Stimulated activated CD8-positive, alpha-beta memory T cell treated with anti-CD3 and anti-CD28 coated beads, Interleukin-7, amount 100 ng/mL, for 48 hours (primary cell): ENCODE measurements at regions not wholly inside any gene's neighbourhood (a gene's known extent, or its start where the extent isn't known, plus 50 kb on each side); places are given as distances from the start of the nearest gene placed in this dataset.
A peak's percentile ranks its signal among the peaks of the same experiment; 100 is the strongest.

Source experiments
- DNase-seq, 2 donors: peaks; one replicate each; pipeline ENCODE4 v3.0.0-alpha.2; 2020; ENCODE audit warnings: low read depth in 1 of 2; ENCODE audit errors: extremely low read depth in 1 of 2

DNA sequence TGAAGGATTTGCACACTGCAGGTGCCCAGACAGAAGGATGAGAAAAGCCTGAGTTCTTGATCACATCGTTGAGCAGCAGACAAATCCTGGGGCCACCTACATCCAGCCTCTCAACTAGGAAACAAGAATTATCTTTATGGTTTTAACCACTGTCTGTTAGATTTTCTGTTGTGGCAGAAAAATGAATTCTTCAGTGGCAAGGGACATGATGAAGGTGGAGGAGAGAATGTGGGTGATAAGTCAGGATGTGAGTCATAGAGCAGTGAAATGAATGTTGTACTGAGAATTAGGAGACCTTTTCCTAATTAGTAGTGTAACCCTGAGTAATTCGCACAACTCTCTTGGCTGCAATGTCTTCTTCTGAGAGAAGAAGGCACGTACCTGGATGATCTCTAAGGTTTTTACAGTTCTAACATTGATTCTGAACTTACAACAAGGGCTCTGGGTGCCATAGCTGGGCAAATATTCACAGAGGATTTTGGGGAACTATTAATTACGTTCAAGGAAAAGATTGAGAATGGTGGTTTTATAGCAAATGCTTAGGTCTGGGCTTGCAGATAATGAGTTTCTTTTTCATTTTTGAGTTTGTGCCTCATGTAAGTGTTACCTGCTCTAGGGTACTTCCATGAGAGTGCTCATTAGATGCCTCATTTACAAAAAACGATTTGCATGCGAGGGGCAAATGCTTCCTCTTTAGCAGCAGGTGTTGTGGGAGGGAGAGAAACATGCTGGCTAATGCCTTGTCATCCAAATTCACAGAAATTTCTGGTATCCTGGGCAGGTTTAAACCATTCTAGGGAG is 111.0 kb upstream of the KL start:
- peak in 1 of 2 donors; percentile 20 for DNase-seq

DNA sequence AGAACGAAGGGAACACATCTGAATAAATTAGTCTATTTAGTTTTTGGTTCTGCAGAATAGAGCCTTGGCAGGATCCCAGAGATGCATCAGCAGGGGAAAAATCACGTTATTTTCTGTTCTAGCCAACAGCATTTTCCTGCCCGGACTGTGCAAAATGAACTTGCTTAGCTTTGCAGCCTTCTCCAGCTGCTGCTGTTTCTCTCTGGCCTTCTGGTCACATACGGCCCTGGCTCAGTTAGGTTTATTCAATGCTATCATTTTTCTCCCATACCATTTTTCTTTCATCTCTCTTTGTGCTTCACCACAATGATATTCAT is 110.4 kb upstream of the KL start:
- DNase-seq = no peak

DNA sequence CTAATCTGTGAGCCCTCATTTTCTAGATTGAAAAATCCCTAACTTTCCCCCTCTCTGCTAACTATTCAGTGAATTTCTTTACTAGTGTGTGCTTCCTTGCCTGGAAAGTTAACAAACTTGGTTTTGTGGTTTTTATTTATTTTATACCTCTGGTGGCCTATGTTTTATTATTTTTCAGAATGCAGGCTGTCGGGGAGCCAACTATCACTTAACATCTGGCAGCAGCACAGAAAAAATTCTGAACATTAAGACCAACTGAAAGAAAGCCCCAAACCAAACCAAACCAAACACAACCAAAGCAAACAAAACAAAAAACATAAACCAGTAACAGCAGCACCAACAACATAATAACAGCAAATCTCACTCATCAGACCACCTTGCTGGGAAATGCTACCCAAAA is 109.0 kb upstream of the KL start:
- DNase-seq = no peak

GRCh38 chr13:32910530-32910929 is 105.7 kb upstream of the KL start:
- DNase-seq = no peak

GRCh38 chr13:32911506-32911905 is 104.7 kb upstream of the KL start:
- DNase-seq = no peak

DNA sequence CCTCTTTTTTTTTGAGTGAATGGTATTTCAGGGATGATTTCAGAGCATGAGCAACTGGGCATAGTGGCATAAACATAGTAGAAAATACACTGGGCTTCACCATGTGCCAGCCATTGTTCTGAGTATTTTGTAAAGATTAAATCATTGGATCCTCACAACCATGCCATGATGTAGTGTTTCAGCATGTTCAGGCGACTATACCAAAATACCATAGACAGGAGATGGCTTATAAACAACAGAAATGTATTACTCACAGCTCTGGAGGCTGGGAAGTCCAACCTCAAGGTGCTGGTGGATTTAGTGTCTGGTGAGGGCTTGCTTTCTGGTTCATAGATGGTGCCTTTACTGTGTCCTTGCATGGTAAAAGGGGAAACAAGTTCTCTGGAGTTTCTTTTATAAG is 101.5 kb upstream of the KL start:
- DNase-seq = no peak

GRCh38 chr13:32917504-32917903 is 98.7 kb upstream of the KL start:
- no peak for DNase-seq

DNA sequence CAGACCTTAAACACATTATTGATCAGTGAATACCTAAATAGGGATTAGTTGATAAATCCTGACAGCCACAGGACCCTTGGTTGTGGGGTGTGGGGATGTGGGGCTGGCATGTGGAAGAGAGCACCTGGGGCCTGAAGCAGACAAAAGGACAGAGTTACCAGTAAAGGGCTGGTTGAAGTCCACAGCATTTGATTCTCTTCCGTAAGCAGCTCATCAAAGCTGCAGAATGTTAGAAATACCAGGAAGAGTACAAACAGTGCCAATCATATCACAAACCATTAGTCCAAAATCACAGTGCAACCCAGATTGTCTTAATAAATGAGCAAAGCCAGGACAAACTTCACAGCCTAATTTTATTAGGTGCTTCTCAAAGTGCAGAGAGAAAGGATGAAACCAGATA is 92.5 kb upstream of the KL start:
- DNase-seq = no peak

- DNase-seq = no peak
Measured at GRCh38 chr13:32924886-32925285, 91.3 kb upstream of the KL start.

- DNase-seq = no peak
Measured at GRCh38 chr13:32925506-32925905, 90.7 kb upstream of the KL start.

DNA sequence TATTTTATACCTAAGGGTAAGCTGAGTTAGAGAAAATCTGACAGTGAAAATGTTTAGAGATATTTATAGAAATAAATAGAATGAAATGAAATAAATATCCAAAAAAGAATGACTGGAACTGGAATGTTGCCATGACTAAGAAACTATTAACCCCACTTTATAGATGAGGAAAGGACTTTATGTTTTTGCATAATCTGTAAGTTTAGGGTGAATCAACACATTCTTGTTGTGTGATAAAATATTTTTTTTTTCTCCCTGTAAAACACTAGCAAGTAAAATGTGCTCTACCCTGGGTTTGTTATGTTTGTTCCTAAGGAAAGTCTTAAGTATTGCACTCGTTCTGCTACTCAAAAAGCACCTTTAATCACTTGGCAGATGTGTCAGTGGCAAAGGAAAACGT is 83.8 kb upstream of the KL start:
- DNase-seq = no peak

- no peak for DNase-seq
Measured at GRCh38 chr13:32936716-32937115, 79.5 kb upstream of the KL start.

DNA sequence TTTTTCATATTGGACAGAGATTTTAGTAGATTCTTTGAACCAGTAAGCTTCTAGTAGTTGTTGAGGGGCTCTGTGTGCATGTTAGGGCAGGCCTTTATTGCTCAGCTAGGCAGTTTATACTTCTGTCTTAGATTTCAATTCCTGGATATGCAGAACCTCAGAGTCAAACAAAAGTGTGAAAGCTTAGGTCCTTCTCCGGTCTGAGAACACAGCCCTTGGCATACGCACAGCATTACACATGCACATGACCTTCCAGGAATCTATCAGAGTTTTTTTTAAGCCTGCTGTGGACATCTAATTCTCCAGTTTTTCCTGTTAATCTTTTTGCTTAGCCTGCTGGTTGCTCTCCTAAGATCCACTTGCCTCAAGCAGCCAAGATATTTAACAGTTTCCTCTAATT is 77.9 kb upstream of the KL start:
- DNase-seq = no peak

- no peak for DNase-seq
Measured at GRCh38 chr13:32938907-32939306, 77.3 kb upstream of the KL start.

DNA sequence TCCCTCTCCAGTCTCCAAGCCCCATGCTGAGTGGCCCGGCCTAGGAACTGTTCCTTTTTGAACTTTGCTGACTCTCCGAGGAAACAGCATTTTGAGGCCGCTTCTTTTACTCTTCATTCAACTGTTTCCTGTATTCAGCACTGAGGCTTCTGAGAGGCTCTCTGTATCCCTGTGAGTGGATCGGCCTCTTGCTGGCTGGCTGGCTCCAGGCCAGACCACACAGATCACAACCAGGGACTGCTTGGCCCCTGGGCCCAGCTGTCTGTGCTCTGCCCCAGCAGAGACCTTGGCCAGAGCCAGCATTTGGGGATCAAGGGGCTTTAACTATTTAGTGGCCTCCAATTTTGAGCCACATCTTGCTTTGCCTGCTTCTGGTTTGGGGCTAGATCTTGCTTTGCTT is 75.6 kb upstream of the KL start:
- DNase-seq = no peak

GRCh38 chr13:32941368-32941767 is 74.9 kb upstream of the KL start:
- DNase-seq = no peak

GRCh38 chr13:32946558-32946957 is 69.7 kb upstream of the KL start:
- DNase-seq = no peak

- no peak for DNase-seq
Measured at GRCh38 chr13:32947411-32948276, 68.6 kb upstream of the KL start.

DNA sequence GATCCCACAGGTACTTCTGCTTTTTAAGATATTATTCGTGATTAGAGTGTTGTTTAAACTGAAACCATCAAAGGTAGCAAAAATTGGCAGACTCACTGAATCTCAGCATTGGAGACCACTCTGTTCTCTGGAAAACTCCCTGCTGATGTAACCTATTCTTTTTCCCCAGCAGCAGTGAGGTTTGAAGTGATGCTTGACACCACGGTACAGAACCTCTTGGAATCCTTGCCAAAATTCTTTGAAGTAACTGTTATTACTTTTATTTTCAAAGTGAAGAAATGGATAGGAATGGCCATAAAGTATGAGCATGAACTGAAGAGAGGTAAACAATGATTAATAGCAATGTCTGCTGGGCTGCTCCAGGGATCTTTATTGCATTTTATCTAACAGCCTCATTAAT is 66.4 kb upstream of the KL start:
- DNase-seq = no peak

DNA sequence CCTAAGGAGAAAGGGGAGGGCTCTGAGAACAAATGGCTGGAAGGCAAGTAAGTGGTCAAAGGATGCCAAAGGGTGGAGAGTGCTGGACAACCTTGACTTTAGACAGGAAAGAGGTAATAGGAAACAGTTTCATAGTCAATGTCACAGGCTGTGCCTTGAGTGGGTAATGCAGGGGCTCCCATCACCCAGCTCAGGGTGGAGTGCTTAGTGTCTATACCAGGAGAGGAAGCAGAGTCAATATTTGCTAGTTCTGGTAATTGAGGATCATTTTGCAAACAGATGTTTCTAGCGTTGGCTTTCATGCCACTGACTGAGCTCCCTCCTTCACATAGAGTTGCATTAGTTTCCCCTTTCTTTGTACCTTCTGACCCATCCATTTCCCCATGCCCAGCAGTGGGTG is 64.6 kb upstream of the KL start:
- no peak for DNase-seq

DNA sequence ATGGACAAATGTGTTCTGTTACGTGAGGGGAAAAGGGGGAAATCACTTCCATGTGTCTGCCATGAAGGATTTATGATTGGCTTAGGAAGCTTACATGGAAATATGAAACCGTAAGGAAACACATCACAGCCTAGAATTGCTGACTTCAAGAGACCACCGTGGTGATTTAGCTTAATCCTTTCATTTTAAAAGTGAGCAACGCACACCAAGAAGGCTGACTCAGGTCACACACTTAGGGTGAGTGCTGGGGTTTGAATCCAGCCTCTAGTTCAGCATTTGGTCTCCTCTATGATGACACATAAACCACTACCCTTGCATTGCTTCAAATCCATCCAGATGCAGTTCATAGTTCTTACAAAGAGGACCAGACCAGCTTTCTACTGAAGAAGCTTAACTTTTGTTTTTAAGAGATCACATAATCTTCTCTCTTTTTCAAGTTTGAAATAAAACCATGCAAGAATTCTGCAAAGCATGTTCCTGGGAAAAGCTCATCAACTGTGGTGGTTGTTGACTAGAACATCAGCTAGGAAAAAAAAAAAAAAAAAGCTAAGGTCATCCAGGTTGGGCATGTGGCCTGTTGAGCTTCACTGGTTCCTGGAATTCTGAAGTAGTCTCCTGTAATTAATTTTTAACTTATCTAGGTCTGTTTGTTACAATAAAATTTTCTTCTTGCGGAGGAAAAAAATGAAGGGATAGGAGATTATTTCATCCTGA is 60.2 kb upstream of the KL start:
- no peak for DNase-seq

GRCh38 chr13:32956595-32956933 is 59.7 kb upstream of the KL start:
- no peak for DNase-seq
